GM20000 (cell line): ENCODE measurements at regions not wholly inside any gene's neighbourhood (a gene's known extent, or its start where the extent isn't known, plus 50 kb on each side); places are given as distances from the start of the nearest gene placed in this dataset.

Experiments used
- DNase-seq: peaks from one replicate; pipeline ENCODE4 v3.0.0; 2012; ENCODE audit warnings: low spot score
- CTCF ChIP-seq: IDR thresholded peaks from 2 replicates; pipeline ENCODE4 v1.5.1; 2012; ENCODE audit warnings: mild to moderate bottlenecking, control low read depth; ENCODE audit errors: extremely low read depth, missing control alignments

GRCh38 chr9:124084087-124084486, 72.5 kb downstream of the LHX2 start:
- TF ChIP-seq CTCF = no peak
- DNase-seq = no peak

DNA sequence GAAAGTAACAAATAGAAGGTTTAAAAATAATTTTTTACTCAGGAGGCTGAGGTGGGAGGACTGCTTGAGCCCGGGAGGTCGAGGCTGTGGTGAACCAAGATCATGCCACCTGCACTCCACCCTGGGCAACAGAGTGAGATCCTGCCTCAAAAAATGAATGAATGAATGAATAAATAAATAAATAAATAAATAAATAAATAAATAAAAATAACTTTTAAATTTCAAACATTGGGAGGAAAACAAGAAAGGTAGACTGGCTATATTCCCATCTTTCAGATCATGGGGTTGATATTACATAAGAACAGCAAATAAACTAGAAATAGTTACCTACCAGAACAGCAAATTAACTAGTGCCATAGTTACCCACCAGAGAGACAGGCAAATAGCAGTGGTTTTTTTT, 75.7 kb downstream of the LHX2 start:
- no peak for TF ChIP-seq CTCF
- no peak for DNase-seq

- no peak for DNase-seq
- TF ChIP-seq CTCF = no peak
Measured at GRCh38 chr9:124088476-124088837, 76.9 kb downstream of the LHX2 start.

DNA sequence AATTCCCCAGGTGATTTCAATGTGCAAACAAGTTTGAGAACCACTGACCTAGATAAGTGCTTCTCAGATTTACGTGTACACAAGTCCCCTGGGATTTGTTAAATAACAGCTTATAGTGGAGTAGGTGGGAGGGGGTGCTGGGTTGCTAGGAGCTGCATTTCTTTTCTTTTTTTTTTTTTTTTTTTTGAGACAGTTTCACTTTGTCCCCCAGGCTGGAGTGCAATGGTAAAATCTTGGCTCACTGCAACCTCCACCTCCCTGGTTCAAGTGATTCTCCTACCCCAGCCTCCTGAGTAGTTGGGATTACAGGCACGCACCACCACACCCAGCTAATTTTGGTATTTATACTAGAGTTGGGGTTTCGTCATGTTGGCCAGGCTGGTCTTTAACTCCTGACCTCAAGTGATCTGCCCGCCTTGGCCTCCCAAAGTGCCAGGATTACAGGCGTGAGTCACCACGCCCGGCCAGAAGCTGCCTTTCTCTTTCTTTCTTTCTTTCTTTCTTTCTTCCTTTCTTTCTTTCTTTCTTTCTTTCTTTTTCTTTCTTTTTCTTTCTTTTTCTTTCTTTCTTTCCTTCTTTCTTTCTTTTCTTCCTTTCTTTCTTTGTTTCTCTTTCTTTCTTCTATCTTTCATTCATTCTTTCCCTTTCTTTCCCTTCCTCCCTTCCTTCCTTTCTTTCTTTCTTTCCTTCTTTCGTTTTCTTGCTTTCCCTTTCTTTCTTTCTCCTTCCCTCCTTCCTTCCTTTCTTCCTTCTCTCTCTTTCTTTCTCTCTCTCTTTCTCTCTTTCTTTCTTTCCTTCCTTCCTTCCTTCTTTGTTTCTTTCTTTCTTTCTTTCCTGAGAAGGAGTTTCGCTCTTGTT, 78.3 kb downstream of the LHX2 start:
- DNase-seq = peak; percentile 63

- DNase-seq = no peak
- TF ChIP-seq CTCF = no peak
Measured at GRCh38 chr9:124098141-124098905, 86.8 kb downstream of the LHX2 start.

DNA sequence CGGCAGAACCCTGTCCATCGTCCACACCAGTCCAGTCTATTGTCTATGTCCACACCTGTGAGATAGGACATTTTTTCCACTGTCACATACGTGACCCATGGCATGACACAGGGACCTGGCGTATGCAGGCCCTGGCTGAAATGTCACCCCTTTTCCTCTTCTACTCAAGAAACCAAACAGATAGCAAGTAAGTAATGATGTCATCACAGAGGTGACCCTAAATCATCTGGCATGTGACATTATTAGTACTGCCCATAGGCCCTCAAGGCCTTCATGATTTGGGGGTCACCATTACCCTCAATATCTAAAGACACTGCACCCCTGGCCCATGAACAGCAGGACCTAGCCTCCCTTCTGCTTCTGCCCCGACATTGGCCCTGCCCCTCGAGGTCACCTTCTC, 88.3 kb downstream of the LHX2 start:
- TF ChIP-seq CTCF = no peak
- DNase-seq = no peak

DNA sequence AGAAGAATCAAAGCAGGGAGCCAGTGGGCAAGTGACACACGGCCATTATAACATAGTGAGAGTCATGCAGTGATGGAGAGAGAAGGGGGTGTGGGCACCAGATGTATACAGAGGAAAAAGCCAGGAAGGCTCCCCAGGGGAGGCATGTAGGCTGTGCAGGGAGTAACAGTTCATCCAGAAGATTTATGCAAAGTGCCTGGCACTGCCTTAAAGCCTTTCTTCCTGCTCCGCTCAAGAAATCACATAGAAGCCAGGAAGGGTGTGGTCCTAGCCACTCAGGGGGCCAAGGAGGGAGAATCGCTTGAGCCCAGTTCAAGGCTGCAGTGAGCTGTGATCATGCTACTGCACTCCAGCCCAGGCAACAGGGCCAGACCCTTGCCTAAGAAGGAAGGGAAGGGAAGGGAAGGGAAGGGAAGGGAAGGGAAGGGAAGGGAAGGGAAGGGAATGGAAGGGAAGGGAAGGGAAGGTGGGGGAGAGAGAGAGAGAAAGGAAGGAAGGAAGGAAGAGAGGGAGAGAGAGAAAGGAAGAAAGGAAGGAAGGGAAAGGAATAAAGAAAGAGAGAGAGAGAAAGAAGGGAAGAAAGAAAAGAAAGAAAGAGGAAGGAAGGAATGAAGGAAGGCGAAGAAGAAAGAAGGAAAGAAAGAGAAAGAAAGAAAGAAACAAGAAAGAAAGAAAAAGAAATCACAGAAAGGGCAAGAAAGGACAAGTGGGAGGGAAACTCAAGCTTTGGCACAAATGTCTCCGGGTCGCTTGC, 89.8 kb downstream of the LHX2 start:
- no peak for DNase-seq
- TF ChIP-seq CTCF = no peak
